ENCODE measurements at regions not wholly inside any gene's neighbourhood (a gene's known extent, or its start where the extent isn't known, plus 50 kb on each side); places are given as distances from the start of the nearest gene placed in this dataset.

- no peak for DNase-seq
Observed at GRCh38 chr9:99335280-99335679, 113.2 kb downstream of the SEC61B start.

- DNase-seq: no peak
Observed at GRCh38 chr9:99336005-99336404, 113.9 kb downstream of the SEC61B start.

GRCh38 chr9:99336531-99336930, 114.4 kb downstream of the SEC61B start:
- no peak for DNase-seq

DNA sequence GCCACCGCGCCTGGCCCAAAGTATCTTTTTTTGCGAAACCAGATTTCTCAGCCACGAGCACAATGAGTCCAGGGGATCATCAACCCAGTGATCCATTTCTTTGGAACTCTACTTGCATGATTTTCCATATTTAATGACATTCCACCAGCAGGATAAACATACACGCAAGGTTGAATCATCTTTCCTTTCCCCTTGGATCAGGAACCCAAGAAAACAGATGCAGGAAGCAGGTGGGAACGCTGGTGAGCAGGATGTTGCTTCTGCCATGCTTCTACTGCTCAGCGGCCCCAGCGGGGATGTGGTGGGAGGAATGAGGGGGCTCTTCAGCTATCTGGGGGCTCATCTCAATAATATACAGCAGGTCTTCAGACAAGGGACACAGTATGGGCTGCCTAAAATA, 118.2 kb downstream of the SEC61B start:
- no peak for DNase-seq

GRCh38 chr9:99341686-99342085, 119.6 kb downstream of the SEC61B start:
- no peak for DNase-seq

- DNase-seq: no peak
Observed at GRCh38 chr9:99345451-99345850, 123.4 kb downstream of the SEC61B start.

GRCh38 chr9:99345942-99346341, 123.9 kb downstream of the SEC61B start:
- DNase-seq: no peak

DNA sequence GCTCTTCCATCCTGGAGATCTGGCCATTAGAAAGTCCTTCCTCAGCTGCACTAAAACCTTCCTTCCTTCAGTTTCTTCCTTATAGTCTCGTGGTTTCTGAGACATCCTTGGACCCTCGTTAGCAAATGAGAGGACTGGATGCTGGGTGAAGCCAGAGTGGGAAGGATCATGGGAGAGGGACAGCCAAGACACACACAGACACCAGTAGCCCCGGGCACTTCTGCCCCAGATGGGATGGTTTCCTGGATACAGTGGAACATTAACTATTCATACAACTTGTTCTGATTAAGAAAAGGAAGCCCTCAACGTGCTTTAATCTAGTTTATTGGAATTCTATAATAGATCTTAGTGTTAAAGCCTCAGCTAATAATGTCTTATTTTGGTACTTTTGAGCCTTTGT, 125.5 kb downstream of the SEC61B start:
- DNase-seq: no peak

- DNase-seq: no peak
Observed at GRCh38 chr9:99348289-99348688, 126.2 kb downstream of the SEC61B start.

GRCh38 chr9:99349870-99350269, 127.8 kb downstream of the SEC61B start:
- no peak for DNase-seq

DNA sequence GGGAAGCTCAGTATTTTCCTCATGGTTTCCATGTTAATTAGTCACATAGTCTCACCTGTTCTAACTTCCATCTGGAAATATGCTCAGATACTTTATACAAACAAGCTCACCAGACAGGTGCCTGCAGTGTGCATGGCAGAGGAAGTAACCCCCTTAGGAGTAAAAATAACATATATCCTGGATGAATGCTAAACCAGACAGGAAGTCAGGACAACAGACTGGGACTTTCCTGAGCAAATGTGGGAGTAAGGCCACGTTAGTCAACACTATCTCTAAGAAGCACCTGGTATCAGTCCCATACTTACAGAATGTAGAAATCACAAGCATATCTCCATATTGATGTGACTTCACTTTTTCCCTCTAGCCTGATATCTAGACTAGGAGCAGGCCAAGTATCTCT, 128.4 kb downstream of the SEC61B start:
- no peak for DNase-seq

DNA sequence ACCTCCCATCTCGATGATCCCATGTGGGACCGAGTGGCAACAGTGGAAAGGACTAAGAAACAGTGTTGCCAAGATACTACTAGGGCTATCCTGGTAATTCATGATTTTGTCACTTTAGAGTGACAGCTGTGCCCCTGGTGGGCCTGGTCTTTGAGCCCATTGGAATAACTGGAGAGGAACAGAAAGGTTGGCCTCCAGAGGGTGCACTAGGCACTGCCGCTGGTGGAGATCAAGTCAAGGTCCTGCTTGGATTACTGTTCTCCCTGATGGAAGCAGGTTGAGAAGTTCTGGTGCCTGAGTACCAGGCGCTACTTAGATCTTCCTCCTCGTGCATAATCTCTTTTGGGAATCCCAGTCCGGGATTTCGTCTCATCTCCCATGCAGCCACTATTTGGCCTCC, 129.6 kb downstream of the SEC61B start:
- no peak for DNase-seq

- no peak for DNase-seq
Observed at GRCh38 chr9:99352826-99353225, 130.7 kb downstream of the SEC61B start.

- DNase-seq: no peak
Observed at GRCh38 chr9:99353408-99353807, 131.3 kb downstream of the SEC61B start.

- no peak for DNase-seq
Observed at GRCh38 chr9:99354104-99354503, 132.0 kb downstream of the SEC61B start.

DNA sequence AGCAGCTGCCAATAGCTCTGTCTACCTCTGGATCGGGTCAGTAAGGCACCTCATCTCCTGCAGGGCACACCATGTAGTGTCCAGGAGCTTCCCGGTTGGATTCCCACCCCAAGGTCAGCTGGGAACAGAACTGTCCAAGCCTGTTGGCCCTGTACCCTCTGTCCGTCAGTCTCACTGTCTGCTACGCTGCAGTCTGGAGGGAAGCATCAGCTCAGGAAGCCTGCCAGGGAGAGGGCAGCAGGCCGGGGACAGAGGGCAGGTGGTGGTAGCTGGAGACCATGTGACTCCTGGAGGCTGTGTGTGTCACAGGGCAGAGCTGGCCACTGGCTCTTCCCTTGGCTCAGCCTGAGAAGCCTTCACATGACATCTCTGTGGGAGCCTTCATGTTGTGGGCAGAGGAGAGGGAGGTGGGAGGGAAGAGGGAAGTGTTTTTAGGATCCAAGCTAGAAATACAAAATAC, 134.5 kb downstream of the SEC61B start:
- no peak for DNase-seq

DNA sequence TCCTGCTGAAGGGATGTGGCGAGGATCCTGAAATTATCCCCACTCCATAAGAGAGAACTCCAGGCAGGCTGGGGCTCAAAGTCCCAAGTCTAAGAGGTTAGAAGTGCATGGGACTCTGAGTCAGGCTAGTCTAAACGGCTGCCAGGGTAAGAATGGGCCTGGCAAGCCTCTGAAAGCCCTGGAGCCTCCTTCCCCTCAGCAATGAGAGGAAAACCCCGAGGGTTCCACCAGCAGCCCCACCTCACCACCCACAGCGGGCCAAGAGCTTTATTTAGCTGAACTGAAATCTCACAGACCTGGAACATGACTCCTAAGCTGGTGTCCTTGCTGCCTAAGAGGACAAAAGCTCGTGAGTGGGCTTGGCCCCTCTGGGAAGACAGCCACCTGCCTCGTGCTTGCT, 135.5 kb downstream of the SEC61B start:
- DNase-seq: no peak

GRCh38 chr9:99358668-99359067, 136.6 kb downstream of the SEC61B start:
- DNase-seq: no peak

GRCh38 chr9:99359336-99359735, 137.3 kb downstream of the SEC61B start:
- DNase-seq: no peak

DNA sequence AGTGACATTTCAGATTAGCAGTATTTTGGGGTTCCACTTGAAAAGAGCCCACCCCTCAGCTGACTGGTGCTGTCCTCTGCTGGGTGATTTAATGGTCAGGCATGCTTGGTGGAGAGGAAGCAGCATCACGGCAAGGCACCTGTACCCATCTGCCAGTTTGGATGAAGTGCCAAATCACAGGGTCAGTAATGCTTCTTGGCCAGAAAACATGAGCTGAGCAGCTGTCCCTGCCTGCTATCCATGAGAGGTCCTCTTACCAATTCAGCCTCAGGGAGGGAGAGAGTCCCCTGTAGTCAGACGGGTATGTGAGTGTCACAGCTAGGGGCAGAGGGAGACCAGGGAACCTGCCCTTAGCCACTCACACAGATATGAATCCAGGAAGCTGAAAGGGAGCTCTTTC, 137.9 kb downstream of the SEC61B start:
- no peak for DNase-seq

DNA sequence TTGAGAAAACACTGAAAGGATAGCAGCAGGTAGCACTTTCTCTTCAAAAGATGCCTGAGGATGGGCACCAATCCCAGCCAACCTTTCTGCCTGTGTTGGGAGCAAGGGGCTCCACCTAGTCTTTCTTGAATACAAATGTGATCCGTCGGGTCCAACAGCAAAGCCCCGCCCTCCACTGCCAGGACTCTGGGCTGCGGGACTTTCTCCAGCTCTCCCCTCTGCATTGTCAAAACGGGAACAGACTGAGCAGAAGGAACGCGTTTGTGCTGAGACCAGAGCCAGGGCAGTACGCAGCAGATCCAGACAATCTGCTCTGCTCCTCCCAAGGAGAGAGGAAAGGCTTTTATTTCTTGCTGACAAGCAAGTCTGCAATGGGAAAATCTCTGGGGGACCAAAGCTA, 139.7 kb downstream of the SEC61B start:
- DNase-seq: no peak

- no peak for DNase-seq
Observed at GRCh38 chr9:99362321-99362720, 140.2 kb downstream of the SEC61B start.

GRCh38 chr9:99363509-99363908, 141.4 kb downstream of the SEC61B start:
- no peak for DNase-seq

DNA sequence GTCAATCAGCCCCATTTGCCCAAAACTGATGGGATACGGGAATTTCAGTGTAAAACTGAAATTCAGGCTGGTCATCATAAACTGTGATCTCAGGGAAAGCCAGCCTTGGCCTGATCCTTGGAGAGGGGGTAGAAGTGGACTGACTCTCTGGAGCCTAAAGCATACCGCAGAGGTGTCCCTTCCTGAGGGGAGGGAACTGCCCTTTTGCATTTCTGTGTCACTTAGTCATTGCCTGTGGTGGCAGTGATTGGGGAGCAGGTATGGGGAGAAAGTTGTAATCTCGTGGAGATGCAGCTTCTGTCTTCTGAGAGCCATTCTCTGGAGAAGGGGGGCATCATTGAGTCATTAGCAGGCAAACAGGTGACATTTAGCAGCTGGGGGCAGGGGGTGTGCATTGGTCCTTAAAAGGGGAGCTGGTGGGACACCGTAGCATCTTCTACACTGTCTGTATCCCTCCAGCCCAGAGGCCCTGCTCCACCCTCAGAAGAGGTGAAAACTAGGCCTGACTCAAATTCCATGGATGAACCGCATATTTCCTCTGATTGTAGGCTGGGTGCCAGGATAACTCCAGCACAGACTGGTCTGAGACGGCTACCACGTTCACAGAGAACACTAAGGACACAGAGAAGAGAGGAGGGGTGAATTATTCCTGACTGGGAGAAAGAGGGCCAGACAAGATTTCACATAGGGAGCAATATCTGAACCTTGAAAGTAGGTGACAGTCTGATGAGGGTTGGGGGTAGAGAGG, 143.3 kb downstream of the SEC61B start:
- no peak for DNase-seq

DNA sequence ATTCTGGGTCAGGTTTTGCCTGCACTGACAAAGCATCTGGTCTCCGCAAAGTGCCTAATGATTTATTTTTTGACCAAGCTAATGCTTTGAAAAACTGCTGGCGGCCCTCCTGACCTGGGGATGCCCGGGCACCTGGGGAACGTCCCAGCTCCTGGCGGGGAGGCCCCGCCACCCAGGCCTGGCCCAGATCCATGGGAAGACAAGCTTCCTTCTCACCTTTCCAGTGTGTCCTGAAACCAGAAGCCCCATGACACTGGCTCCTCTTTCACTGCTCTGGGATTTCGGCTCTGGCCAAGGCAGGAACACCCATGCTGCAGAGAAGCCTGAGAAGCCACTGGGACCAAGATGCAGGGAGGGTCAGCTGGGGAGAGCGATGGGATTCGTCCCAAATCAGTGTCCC, 144.1 kb downstream of the SEC61B start:
- DNase-seq: no peak

Measured in CD4-positive, alpha-beta T cell treated with Interleukin-21 for 1 hour (primary cell).